NB4 (cell line): ENCODE measurements at regions not wholly inside any gene's neighbourhood (a gene's known extent, or its start where the extent isn't known, plus 50 kb on each side); places are given as distances from the start of the nearest gene placed in this dataset.

Experiments
- DNase-seq: peaks from one replicate; pipeline ENCODE4 v3.0.0; 2010; ENCODE audit warnings: low read depth
- H3K4me3 ChIP-seq: one replicate; pipeline ENCODE4 v1.5.1; 2011; ENCODE audit warnings: mild to moderate bottlenecking, low read depth, low read length, moderate library complexity
- MYC ChIP-seq: IDR thresholded peaks from 2 replicates; pipeline ENCODE4 v1.6.1; 2011; ENCODE audit warnings: low read depth, low read length
- POLR2A ChIP-seq: IDR thresholded peaks from 2 replicates; pipeline ENCODE4 v1.6.1; 2011; ENCODE audit warnings: mild to moderate bottlenecking; ENCODE audit not compliant: insufficient read length; ENCODE audit errors: extremely low read depth
- TF ChIP-seq, protein P1 (sequence below): IDR thresholded peaks from one replicate; pipeline ENCODE4 v1.5.1; 2012; ENCODE audit warnings: low read depth, low read length
- TF ChIP-seq, protein P2 (sequence below): IDR thresholded peaks from 2 replicates; pipeline ENCODE4 v1.6.1; 2011; ENCODE audit warnings: low read depth, low read length

DNA sequence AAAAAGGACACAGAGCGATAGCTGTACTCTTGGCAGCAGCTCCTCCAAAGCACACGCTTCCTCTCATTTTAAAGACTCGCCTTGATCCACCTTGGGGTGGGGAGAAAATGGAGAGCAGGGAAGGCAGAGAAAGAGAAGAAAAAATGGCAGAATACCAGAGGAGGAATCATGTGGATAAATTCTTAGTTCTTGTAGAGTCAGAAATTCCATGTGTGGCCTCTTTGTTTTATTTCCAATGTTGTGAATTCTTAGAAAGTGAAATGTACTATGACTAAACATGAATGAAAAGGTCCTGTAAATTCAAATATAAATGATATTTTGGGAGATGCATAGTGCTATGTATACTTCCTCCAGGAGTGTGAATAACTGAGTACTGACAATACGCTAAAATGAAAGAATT, 89.7 kb upstream of the SESTD1 start:
- no peak overlapping the region for H3K4me3 ChIP-seq
- TF ChIP-seq POLR2A (no peak), MYC (no peak)
- TF ChIP-seq, protein P1, sequence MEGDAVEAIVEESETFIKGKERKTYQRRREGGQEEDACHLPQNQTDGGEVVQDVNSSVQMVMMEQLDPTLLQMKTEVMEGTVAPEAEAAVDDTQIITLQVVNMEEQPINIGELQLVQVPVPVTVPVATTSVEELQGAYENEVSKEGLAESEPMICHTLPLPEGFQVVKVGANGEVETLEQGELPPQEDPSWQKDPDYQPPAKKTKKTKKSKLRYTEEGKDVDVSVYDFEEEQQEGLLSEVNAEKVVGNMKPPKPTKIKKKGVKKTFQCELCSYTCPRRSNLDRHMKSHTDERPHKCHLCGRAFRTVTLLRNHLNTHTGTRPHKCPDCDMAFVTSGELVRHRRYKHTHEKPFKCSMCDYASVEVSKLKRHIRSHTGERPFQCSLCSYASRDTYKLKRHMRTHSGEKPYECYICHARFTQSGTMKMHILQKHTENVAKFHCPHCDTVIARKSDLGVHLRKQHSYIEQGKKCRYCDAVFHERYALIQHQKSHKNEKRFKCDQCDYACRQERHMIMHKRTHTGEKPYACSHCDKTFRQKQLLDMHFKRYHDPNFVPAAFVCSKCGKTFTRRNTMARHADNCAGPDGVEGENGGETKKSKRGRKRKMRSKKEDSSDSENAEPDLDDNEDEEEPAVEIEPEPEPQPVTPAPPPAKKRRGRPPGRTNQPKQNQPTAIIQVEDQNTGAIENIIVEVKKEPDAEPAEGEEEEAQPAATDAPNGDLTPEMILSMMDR, result no peak
- TF ChIP-seq, protein P2, sequence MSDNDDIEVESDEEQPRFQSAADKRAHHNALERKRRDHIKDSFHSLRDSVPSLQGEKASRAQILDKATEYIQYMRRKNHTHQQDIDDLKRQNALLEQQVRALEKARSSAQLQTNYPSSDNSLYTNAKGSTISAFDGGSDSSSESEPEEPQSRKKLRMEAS, result no peak
- no peak for DNase-seq

DNA sequence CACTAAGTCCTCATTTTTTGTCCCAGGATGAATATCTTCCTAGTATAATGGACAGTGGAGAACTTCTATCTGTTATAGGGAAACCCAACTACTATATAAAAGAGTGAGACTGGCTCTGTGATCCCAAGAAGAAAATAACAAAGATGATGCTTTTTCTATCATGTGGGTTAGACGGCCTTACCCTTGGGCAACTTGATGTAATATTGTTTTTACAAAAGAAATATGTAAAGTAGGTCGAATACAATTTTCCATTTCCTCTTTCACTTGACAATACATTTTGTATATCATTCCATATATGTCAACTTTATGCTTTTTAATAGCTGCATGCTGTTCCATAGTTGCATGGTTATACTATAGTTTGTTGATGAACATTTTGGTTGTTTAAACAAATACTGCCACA, 87.5 kb upstream of the SESTD1 start:
- TF ChIP-seq, protein P2, result no peak
- no peak for TF ChIP-seq MYC
- no peak for TF ChIP-seq POLR2A
- TF ChIP-seq, protein P1, result no peak
- DNase-seq, result no peak
- no peak overlapping the region for H3K4me3 ChIP-seq

DNA sequence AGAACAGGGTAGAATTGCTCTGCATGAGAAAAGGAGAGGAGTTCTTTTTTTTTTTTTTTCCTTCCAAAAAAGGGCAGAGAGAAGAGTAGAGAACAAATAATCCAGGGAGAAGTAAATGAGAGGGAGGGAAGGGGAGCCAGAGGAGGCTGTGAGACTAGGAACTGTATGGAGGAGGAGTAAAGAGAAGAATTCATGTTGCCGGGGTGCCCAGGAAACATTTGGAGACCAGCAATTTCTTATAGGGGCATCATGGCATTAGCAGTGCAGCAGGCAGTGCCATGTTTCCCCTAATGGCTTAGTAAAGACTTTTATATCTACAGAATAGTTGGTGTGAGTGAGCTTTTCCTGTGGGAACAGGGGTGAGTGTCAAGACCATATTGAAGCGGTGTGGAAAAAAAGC, 86.4 kb upstream of the SESTD1 start:
- DNase-seq, result no peak
- no peak for TF ChIP-seq MYC
- TF ChIP-seq, protein P1, result no peak
- H3K4me3 ChIP-seq, result no peak overlapping the region

DNA sequence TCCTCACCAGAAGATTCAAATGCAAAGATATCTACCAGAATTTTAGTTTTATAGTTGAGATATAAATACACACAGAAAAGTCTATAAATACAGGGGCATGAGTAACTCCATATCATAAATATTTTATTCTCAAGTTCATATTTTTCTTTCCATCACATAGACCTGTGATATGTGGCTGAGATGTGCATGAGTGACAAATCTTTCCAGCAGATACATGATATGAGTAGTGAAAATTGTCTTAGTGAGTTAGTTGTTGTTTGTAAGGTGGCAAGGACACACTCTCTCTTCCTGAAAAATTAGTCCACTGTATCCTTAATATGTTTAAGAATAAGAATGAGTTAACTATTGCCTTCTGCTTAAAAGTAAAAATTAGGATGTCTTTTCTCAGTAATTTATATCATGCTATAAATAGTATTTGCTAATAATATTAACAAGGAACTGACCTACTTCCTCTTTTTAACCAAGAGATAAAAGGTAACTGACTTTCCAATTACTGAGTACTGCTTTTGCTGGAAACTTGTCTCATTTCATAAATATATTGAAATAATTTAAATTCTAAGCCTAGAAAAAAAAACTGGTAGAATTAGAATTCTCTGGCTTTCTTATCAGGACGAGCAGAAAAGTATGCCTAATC, 85.2 kb upstream of the SESTD1 start:
- TF ChIP-seq MYC (no peak), POLR2A (no peak)
- TF ChIP-seq, protein P2, result no peak
- TF ChIP-seq, protein P1, result no peak
- H3K4me3 ChIP-seq, result no peak overlapping the region
- no peak for DNase-seq

DNA sequence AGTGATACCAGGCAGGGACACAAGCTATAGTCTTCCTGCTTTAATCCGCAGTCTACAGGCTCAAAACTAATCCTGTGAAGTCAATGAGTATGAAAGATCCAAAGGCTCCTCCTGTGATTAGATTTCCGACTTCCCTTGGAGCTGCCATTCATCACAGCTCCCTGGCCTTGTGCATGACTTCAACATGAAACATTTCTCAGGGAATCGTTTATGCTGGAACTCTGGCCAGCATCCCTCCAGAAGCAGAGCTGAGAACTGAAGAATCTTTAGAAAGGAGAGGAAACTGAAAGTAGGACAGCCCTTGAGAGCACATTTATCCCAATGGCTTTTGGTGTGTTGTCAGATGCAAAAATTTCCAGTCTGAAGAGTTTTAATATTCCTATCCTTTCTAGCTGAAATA, 84.3 kb upstream of the SESTD1 start:
- H3K4me3 ChIP-seq, result no peak overlapping the region
- DNase-seq, result no peak
- no peak for TF ChIP-seq MYC
- no peak for TF ChIP-seq POLR2A

DNA sequence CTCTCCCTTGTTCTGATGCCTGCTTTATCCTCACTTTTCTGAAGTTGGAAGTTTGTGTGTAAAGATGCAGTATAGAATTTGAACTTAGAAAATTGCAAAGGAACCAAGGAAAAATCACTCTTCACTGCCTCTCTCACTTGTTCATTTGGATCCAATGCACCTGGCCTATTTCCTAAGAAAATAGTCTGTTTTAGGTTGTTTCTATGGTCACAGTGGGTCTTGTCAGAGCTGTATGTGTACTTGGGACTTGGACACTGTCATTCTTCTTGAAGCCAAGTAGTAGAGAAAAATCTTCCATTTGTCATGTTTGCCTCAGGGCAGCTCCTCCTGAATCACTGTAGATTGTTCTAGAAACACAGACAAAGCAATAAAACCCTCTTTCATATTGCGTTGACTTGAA, 80.3 kb upstream of the SESTD1 start:
- no peak for TF ChIP-seq MYC
- TF ChIP-seq, protein P1, result no peak
- TF ChIP-seq, protein P2, result no peak
- TF ChIP-seq POLR2A, result no peak
- DNase-seq, result no peak
- no peak overlapping the region for H3K4me3 ChIP-seq
